Lung (tissue), 11 donors: ENCODE measurements at regions not wholly inside any gene's neighbourhood (a gene's known extent, or its start where the extent isn't known, plus 50 kb on each side); places are given as distances from the start of the nearest gene placed in this dataset.

Experiments
- ATAC-seq: fragments of 200-7000 bp; cut with Tn5 transposase; one replicate; pipeline ENCODE4 v1.9.1; 2020; ENCODE audit warnings: moderate number of reproducible peaks; ENCODE audit not compliant: insufficient read depth, low FRiP score
- DNase-seq, 3 donors: peaks; one replicate each; pipeline ENCODE4 v3.0.0-alpha.2; 2013 to 2017
- H3K27ac ChIP-seq, 2 donors: one replicate each; pipeline ENCODE4 v1.5.1; 2013; ENCODE audit warnings: mild to moderate bottlenecking in 2 of 2, moderate library complexity in 2 of 2, control low read depth in 1 of 2, inconsistent platforms in 1 of 2, low read depth in 1 of 2, low read length in 1 of 2
- H3K27me3 ChIP-seq, 3 donors: one replicate each; pipeline ENCODE4 v1.5.1; 2013; ENCODE audit warnings: low read length in 2 of 3; ENCODE audit not compliant: control insufficient read depth in 3 of 3, insufficient read depth in 3 of 3
- H3K36me3 ChIP-seq, 4 donors: one replicate each; pipeline ENCODE4 v1.5.1; 2013; ENCODE audit warnings: low read length in 4 of 4, mild to moderate bottlenecking in 1 of 4, moderate library complexity in 1 of 4; ENCODE audit not compliant: control insufficient read depth in 4 of 4, insufficient read depth in 4 of 4
- H3K4me1 ChIP-seq, 5 donors: one replicate each; pipeline ENCODE4 v1.5.1; 2013; ENCODE audit warnings: low read length in 5 of 5, mild to moderate bottlenecking in 2 of 5, moderate library complexity in 1 of 5; ENCODE audit not compliant: control insufficient read depth in 5 of 5, insufficient read depth in 5 of 5
- H3K4me3 ChIP-seq: one replicate; pipeline ENCODE4 v1.5.1; 2013; ENCODE audit warnings: mild to moderate bottlenecking, control low read depth, moderate library complexity
- H3K9ac ChIP-seq, 2 donors: one replicate each; pipeline ENCODE4 v1.5.1; 2013; ENCODE audit warnings: low read length in 2 of 2, control low read depth in 1 of 2; ENCODE audit not compliant: insufficient read depth in 1 of 2
- H3K9me3 ChIP-seq, 4 donors: one replicate each; pipeline ENCODE4 v1.5.1; 2013; ENCODE audit warnings: low read length in 3 of 4, mild to moderate bottlenecking in 1 of 4, moderate library complexity in 1 of 4; ENCODE audit not compliant: control insufficient read depth in 4 of 4, insufficient read depth in 3 of 4
- CTCF ChIP-seq: IDR thresholded peaks from 2 replicates; pipeline ENCODE4 v1.5.1; 2012; ENCODE audit warnings: mild to moderate bottlenecking; ENCODE audit errors: control extremely low read depth, extremely low read depth
- WGBS, 2 donors: extraction: QIAGEN DNeasy Blood & Tissue Kit; methylation state at CpG; one replicate each; pipeline ENCODE4 v1.1.7; 2013; 5-methylcytosine and 5-hydroxymethylcytosine counted together
- donor health status: control.
- donor health status: control.
- donor health status: Bipolar disorder and iron deficiency.
- donor health status: healthy.
- donor health status: DM: yes; HTN: yes; CAD: no.

- no peaks in the 10 kb centered on the region for H3K9me3 ChIP-seq
- no peaks in the 10 kb centered on the region for H3K36me3 ChIP-seq
- no peak overlapping the region for H3K4me3 ChIP-seq
- DNase-seq (no peak), ATAC-seq (no peak)
- TF ChIP-seq CTCF = no peak
- no peak overlapping the region for H3K9ac ChIP-seq
- no peaks in the 10 kb centered on the region for H3K27me3 ChIP-seq
- H3K4me1 ChIP-seq = peaks cover 0 to 4% (median 0%) of the 10 kb centered on the region in 5 donors
- 88 to 94% methylated on average over 5 of the region's 5 CpGs for WGBS, 2 donors
- H3K27ac ChIP-seq = no peak overlapping the region
Observed at GRCh38 chr3:66158933-66159683, 61.7 kb upstream of the SLC25A26 start.

GRCh38 chr3:66154444-66154861, 66.3 kb upstream of the SLC25A26 start:
- 70 to 82% methylated on average over 9 of the region's 9 CpGs for WGBS, 2 donors
- ATAC-seq = no peak
- Histone ChIP-seq H3K36me3 (no peaks in the 10 kb centered on the region), H3K27me3 (no peaks in the 10 kb centered on the region), H3K27ac (peak overlapping the region in 1 of 2 donors; percentile 63), H3K4me3 (no peak overlapping the region), H3K9me3 (no peaks in the 10 kb centered on the region), H3K9ac (peak overlapping the region in 1 of 2 donors; percentile 41), H3K4me1 (peaks cover 0 to 11% (median 0%) of the 10 kb centered on the region in 5 donors)
- no peak for DNase-seq
- no peak for TF ChIP-seq CTCF

- H3K4me1 ChIP-seq = peaks cover 0 to 11% (median 0%) of the 10 kb centered on the region in 5 donors
- no peaks in the 10 kb centered on the region for H3K9me3 ChIP-seq
- no peak for TF ChIP-seq CTCF
- no peak overlapping the region for H3K4me3 ChIP-seq
- H3K9ac ChIP-seq = peak overlapping the region in 1 of 2 donors; percentile 41
- H3K36me3 ChIP-seq = no peaks in the 10 kb centered on the region
- no peak for ATAC-seq
- no peaks in the 10 kb centered on the region for H3K27me3 ChIP-seq
- peak; percentile 16 to 64 (median 43) for DNase-seq
- WGBS, 2 donors = 43 to 51% methylated on average over 25 of the region's 25 CpGs
- H3K27ac ChIP-seq = peak overlapping the region in 1 of 2 donors; percentile 63
Observed at GRCh38 chr3:66153481-66154443, 67.0 kb upstream of the SLC25A26 start.
